SK-N-SH (cell line): ENCODE measurements at regions not wholly inside any gene's neighbourhood (a gene's known extent, or its start where the extent isn't known, plus 50 kb on each side); places are given as distances from the start of the nearest gene placed in this dataset.

Experiments
- CTCF ChIA-PET: fragments of 300-600, 350-600 bp; formaldehyde crosslinking; extraction: SDS; loops from one replicate; lab custom pipeline; 2021; lab: Yijun Ruan, JAX
- POLR2A ChIA-PET: fragments of 350-600 bp; sonication (Branson Sonifier 250); formaldehyde crosslinking; extraction: SDS; loops from one replicate; lab custom pipeline; 2020; ENCODE audit warnings: antibody characterized with exemption, inconsistent platforms; lab: Yijun Ruan, JAX
- DNase-seq: peaks from one replicate; pipeline ENCODE4 v3.0.0; 2012
- H2AFZ ChIP-seq: fragments of 200-600 bp; sonication (generic); 2 replicates; pipeline ENCODE4 v1.8.1; 2016; ENCODE audit warnings: antibody characterized with exemption, mild to moderate bottlenecking, low read depth
- H3F3A ChIP-seq: fragments of 200-600 bp; sonication (generic); replicated peaks from 2 replicates; pipeline ENCODE3; 2016; ENCODE audit warnings: antibody characterized with exemption, mild to moderate bottlenecking; ENCODE audit not compliant: insufficient read depth
- H3K27ac ChIP-seq, 2 experiments: fragments of 200-500 bp in 1 of 2; fragments of 200-600 bp in 1 of 2; sonication (Bioruptor generic) in 1 of 2; sonication (generic), shearing (Covaris generic) in 1 of 2; 2 replicates each; pipeline versions ENCODE4 v1.5.1 to v1.6.1; 2014 to 2016; ENCODE audit warnings: low read depth in 2 of 2, inconsistent platforms in 1 of 2, low read length in 1 of 2, mild to moderate bottlenecking in 1 of 2, mixed read lengths in 1 of 2
- H3K27me3 ChIP-seq: fragments of 200-600 bp; sonication (generic), shearing (Covaris generic); 2 replicates; pipeline ENCODE4 v1.6.1; 2016; ENCODE audit warnings: mixed run types; ENCODE audit not compliant: insufficient read depth
- H3K36me3 ChIP-seq, 2 experiments: fragments of 200-500 bp in 1 of 2; fragments of 200-600 bp in 1 of 2; sonication (Bioruptor generic) in 1 of 2; sonication (generic) in 1 of 2; replicated peaks in 1 of 2; 2 replicates each; pipeline versions ENCODE3 to v1.5.1; 2014 to 2016; ENCODE audit warnings: low read length in 1 of 2, mild to moderate bottlenecking in 1 of 2; ENCODE audit not compliant: insufficient read depth in 2 of 2, control insufficient read depth in 1 of 2
- H3K4me1 ChIP-seq, 2 experiments: fragments of 200-500 bp in 1 of 2; fragments of 200-600 bp in 1 of 2; sonication (Bioruptor generic) in 1 of 2; sonication (generic), shearing (Covaris generic) in 1 of 2; 2 replicates each; pipeline versions ENCODE4 v1.5.1 to v1.6.1; 2014 to 2016; ENCODE audit warnings: low read depth in 1 of 2, low read length in 1 of 2, mixed run types in 1 of 2; ENCODE audit not compliant: insufficient read depth in 2 of 2, control insufficient read depth in 1 of 2
- H3K4me2 ChIP-seq: fragments of 200-600 bp; sonication (generic), shearing (Covaris generic); 2 replicates; pipeline ENCODE4 v1.6.1; 2017; ENCODE audit warnings: mixed run types
- H3K4me3 ChIP-seq, 2 experiments: fragments of 200-500 bp in 1 of 2; fragments of 200-600 bp in 1 of 2; sonication (Bioruptor generic) in 1 of 2; sonication (generic), shearing (Covaris generic) in 1 of 2; 2 replicates each; pipeline versions ENCODE4 v1.5.1 to v1.8.1; 2014 to 2016; ENCODE audit warnings: low read depth in 2 of 2, inconsistent platforms in 1 of 2, low read length in 1 of 2, mild to moderate bottlenecking in 1 of 2, mixed read lengths in 1 of 2, moderate library complexity in 1 of 2
- H3K79me2 ChIP-seq: fragments of 200-600 bp; sonication (generic); 2 replicates; pipeline ENCODE4 v1.8.1; 2017; ENCODE audit warnings: mild to moderate bottlenecking; ENCODE audit not compliant: insufficient read depth
- H3K9ac ChIP-seq: fragments of 200-600 bp; sonication (generic); 2 replicates; pipeline ENCODE4 v1.6.1; 2017; ENCODE audit warnings: mixed run types
- H3K9me2 ChIP-seq: fragments of 200-600 bp; sonication (generic); 2 replicates; pipeline ENCODE4 v1.6.1; 2017; ENCODE audit warnings: mixed run types
- H3K9me3 ChIP-seq: fragments of 200-600 bp; sonication (generic); 2 replicates; pipeline ENCODE4 v1.6.1; 2017; ENCODE audit warnings: mixed run types, mild to moderate bottlenecking, moderate library complexity
- H4K20me1 ChIP-seq: fragments of 200-600 bp; sonication (generic); 2 replicates; pipeline ENCODE4 v1.6.1; 2017; ENCODE audit warnings: mild to moderate bottlenecking, mixed run types; ENCODE audit not compliant: insufficient read depth
- CTCF ChIP-seq: fragments of 200-600 bp; sonication (generic); IDR thresholded peaks from 2 replicates; pipeline ENCODE4 v1.6.1; 2017; ENCODE audit warnings: antibody characterized with exemption, mild to moderate bottlenecking, moderate library complexity
- FOXJ3 ChIP-seq: sonication (generic); formaldehyde crosslinking; IDR thresholded peaks from 2 replicates; pipeline ENCODE4 v1.5.1; 2020; ENCODE audit warnings: mild to moderate bottlenecking, missing genetic modification reagents
- FOXM1 ChIP-seq: IDR thresholded peaks from 2 replicates; pipeline ENCODE4 v1.4.0; 2012; ENCODE audit warnings: low read depth, mild to moderate bottlenecking
- MEF2A ChIP-seq: IDR thresholded peaks from 2 replicates; pipeline ENCODE4 v1.4.0; 2012; ENCODE audit warnings: low read depth, borderline replicate concordance
- REST ChIP-seq: IDR thresholded peaks from 2 replicates; pipeline ENCODE4 v1.6.1; 2012; ENCODE audit warnings: mild to moderate bottlenecking, low read depth, low read length, moderate library complexity
- SIN3A ChIP-seq: IDR thresholded peaks from 2 replicates; pipeline ENCODE4 v1.6.1; 2012; ENCODE audit warnings: low read depth, mild to moderate bottlenecking, low read length, moderate library complexity, borderline replicate concordance
- SMC3 ChIP-seq: IDR thresholded peaks from 2 replicates; pipeline ENCODE4 v1.6.1; 2012; ENCODE audit warnings: low read depth, low read length, improper control_type of control experiment
- TCF12 ChIP-seq: IDR thresholded peaks from 2 replicates; pipeline ENCODE4 v1.4.0; 2012
- USF1 ChIP-seq: IDR thresholded peaks from 2 replicates; pipeline ENCODE4 v1.4.0; 2012; ENCODE audit warnings: low read depth, borderline replicate concordance
- ZBTB33 ChIP-seq: IDR thresholded peaks from 2 replicates; pipeline ENCODE4 v1.4.0; 2012; ENCODE audit warnings: low read depth, borderline replicate concordance
- WGBS: methylation state at CpG from one replicate; pipeline ENCODE4 v1.1.6; 2017; ENCODE audit warnings: low lambda C conversion rate; 5-methylcytosine and 5-hydroxymethylcytosine counted together

GRCh38 chr6:155717374-155717773 is 261.7 kb upstream of the NOX3 start:
- WGBS: 52% methylated on average over 1 of the region's 1 CpG
- Histone ChIP-seq H3K79me2 (no peaks in the 10 kb centered on the region), H3K27ac (no peak overlapping the region), H3K36me3 (no peaks in the 10 kb centered on the region), H3K9me2 (no peaks in the 10 kb centered on the region), H4K20me1 (no peaks in the 10 kb centered on the region), H3K4me1 (no peaks in the 10 kb centered on the region), H3K4me2 (no peak overlapping the region), H2AFZ (no peak overlapping the region), H3K9ac (no peak overlapping the region), H3K27me3 (no peaks in the 10 kb centered on the region), H3F3A (no peaks in the 10 kb centered on the region), H3K4me3 (no peak overlapping the region), H3K9me3 (no peaks in the 10 kb centered on the region)
- ChIA-PET CTCF (no interaction called here), POLR2A (no interaction called here)
- no peak for TF ChIP-seq USF1
- no peak for TF ChIP-seq FOXM1
- TF ChIP-seq FOXJ3 (CRISPR knock-in tag): no peak
- TF ChIP-seq ZBTB33: no peak
- TF ChIP-seq CTCF: no peak
- TF ChIP-seq SIN3A: no peak
- no peak for TF ChIP-seq MEF2A
- TF ChIP-seq REST: no peak
- no peak for TF ChIP-seq TCF12
- TF ChIP-seq SMC3: no peak
- DNase-seq: no peak
